ENCODE measurements at regions not wholly inside any gene's neighbourhood (a gene's known extent, or its start where the extent isn't known, plus 50 kb on each side); places are given as distances from the start of the nearest gene placed in this dataset.
"Not testable (repeated sequence)": the region's sequence is repeated elsewhere in the genome, so short reads cannot be mapped to it uniquely, and the experiment has no call there.

DNA sequence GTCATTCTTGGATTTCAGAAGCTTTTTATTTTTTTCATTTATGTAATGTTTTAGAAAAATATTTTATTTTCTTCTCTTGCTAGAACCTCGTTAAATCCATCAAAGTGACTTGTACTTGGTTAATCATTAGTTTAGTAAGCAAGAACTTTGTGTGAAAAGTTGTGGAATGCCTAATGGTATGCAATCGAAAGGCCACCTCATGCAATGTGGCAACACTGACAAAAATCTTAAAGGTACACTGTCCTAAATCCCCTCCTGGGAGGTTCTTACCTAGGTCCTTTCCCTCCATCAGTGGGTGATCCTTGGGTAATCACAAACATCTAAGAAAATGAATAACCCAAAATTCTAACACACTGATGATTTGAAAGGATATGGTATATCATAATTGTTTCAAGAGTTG is 304.2 kb downstream of the DNAH5 start:
- no peak for DNase-seq

DNA sequence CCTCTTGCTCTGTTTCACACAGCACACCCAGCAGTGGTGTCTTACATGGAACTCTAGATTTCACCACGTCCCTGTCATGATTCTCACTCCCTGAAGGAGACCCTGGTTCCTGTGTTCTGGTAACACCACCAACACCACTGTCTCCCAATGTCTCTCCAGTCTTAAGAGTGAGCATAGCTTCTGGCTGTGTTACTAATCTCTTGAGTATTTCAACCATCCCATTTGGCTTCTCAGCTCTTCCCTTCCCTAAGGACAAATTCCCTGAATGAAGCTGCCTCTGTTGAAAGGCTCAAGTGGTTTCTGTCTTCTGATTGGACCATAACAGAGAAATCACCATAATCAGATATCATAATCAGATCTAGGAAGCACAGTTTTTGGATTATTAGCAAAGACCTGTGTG is 311.8 kb downstream of the DNAH5 start:
- DNase-seq = no peak

DNA sequence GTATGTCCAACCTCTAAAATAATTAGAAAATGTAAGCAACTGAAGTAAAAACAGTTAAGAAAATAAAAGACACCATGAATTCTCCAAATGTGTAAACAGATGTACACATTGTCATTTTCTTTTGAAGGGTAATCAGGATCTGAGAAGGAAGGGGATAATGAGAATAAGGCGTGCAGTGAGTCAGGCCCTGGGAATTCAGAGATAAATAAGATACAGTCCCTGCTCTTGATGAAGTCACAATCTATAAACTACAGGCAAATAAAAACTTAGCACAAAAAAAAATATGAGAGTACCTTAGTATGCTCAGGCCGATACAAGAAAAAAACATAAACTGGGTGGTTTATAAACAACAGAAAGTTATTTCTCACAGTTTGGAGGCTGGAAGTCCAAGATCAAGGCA is 315.3 kb downstream of the DNAH5 start:
- no peak for DNase-seq

- no peak for DNase-seq
Observed at GRCh38 chr5:13627673-13628454, 316.6 kb downstream of the DNAH5 start.

- DNase-seq = no peak
Observed at GRCh38 chr5:13625616-13626198, 318.8 kb downstream of the DNAH5 start.

DNA sequence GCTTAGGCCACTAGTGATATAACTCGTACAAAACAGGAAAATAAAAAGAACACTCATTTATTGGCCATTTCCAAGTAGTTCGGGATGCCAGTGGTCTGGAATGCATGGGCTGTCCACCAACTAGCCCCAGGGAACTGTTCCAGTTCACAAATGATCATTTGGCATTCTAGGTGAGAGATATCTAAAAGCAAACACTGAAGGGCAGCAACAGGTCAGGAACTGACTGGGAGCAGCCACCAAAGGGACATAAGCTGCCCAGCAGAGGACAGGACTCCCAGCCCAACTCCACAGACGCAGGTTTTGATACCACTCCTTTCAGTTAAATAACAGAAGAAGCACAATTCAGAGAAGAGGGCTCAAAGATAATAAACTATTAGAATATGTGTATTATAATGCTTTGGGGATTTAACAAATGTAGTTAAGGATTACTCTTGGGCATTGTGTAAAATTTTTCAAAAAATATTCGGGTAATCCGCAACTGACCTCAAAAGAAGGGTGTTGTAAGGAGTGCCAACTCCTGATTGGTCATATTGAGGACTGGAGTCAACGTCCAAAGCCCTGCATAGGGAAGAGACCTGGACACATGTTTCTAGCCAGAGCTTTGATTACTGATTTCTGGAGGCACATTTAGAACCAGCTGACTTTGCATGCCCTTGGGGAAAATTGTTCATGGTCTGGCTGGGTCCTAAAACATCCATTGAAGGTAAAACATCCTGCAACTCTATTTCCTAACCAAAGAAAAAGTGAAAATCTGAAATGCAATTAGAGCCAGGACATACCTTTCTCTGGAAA is 320.0 kb downstream of the DNAH5 start:
- DNase-seq = no peak

DNA sequence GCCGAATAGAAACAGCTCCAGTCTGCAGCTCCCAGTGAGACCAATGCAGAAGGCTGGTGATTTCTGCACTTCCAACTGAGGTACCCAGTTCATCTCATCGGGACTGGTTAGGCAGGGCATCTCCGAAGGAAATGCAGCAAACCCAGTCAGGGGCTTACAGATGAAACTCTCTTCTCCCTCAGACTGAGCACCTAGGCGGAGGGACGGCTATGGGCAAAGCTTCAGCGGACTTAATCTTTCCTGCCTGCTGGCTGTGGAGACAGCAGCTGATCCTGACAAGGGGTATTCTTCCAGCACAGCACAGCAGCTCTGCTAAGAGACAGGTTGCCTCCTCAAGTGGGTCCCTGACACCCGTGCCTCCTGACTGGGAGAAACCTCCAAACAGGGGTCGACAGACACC is 330.9 kb downstream of the DNAH5 start:
- no peak for DNase-seq

- DNase-seq = no peak
Observed at GRCh38 chr5:13611604-13612003, 332.9 kb downstream of the DNAH5 start.

DNA sequence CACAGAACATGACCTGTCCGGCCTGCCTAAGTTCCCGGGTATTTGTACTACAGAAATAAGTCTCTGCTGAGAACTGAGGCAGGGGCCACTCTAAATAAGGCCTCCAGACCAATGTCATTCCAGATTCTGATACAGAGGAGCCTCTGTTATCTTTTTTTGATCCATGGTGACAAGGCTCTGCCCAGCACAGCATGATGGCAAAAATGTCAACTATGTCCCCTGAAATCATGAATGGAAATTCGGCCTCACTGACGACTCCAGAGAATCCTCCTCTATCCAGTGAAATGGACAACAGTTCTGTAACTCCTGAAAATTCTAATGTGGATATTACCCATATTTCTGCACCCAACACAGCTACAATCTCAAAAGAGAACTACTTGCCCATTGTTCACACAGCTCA is 335.0 kb downstream of the DNAH5 start:
- DNase-seq = no peak

- no peak for DNase-seq
Observed at GRCh38 chr5:13606051-13606450, 338.4 kb downstream of the DNAH5 start.

- no peak for DNase-seq
Observed at GRCh38 chr5:13601112-13601511, 343.4 kb downstream of the DNAH5 start.

GRCh38 chr5:13595978-13596377 is 348.5 kb downstream of the DNAH5 start:
- DNase-seq = no peak

DNA sequence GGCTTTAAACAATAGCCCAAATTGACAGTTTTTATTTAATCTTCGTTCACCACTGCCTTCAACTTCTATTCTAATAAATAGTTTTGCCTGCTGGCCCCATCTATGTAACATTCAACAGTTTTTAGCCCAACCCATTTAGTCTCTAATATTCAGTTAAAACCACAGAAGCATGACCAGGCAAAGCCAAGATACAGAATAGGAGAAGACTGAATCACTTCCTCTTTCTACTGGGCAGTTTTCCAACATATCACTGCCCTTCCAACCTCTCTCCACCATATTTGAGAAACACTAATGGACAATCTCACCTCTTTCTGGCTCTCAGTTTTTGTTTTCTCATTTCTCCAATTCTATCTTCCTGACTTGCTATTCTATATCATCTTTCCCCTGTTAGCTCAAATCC is 352.9 kb downstream of the DNAH5 start:
- DNase-seq = no peak

- DNase-seq = no peak
Observed at GRCh38 chr5:13585324-13585723, 359.2 kb downstream of the DNAH5 start.

DNA sequence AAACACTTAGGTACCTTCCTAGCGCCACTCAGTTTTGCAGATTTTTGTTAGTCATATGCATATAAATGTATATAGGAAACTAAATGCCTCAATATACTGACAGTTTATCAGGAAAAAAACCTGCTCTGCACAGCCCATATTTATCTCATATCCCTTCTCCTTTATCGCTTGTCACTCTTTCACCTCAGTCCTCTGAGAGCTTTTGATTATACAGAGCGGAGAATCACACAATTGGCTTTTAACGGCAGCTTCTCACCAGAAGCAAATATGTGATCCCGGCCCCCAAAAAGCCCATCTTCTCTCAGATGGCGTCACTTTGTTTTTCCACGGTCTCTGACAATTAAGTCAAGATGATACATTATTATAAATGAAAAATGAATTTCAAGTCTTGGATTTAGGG is 362.6 kb downstream of the DNAH5 start:
- no peak for DNase-seq

DNA sequence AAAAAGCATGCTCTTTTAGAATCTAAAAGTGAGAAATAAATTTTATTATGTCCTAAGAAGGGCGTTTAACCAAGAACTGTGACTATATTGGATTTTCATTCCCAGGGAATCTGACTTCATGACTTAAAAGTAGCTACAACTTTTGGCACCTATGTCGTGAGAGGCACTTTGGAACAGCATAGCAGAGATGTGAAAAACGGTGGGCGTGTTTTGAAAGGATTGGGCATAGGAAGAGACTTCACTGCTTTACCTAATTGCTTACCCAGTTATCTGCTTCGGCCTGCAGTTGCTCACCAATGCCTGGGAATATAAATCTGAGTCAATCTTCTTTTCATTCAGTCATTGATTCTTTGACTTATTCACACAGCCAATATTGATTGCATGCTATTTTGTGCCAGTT is 363.4 kb downstream of the DNAH5 start:
- DNase-seq = no peak

GRCh38 chr5:13580058-13580457 is 364.4 kb downstream of the DNAH5 start:
- no peak for DNase-seq

DNA sequence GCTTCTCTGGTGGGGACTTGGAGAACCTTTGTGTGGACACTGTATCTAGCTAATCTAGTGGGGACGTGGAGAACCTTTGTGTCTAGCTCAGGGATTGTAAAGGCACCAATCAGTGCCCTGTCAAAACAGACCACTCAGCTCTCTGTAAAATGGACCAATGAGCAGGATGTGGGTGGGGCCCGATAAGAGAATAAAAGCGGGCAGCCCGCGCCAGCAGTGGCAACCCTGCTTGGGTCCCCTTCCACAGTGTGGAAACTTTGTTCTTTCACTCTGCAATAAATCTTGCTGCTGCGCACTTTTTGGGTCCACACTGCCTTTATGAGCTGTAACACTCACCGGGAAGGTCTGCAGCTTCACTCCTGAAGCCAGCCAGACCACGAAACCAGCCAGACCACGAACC is 365.4 kb downstream of the DNAH5 start:
- not testable (repeated sequence) for DNase-seq

DNA sequence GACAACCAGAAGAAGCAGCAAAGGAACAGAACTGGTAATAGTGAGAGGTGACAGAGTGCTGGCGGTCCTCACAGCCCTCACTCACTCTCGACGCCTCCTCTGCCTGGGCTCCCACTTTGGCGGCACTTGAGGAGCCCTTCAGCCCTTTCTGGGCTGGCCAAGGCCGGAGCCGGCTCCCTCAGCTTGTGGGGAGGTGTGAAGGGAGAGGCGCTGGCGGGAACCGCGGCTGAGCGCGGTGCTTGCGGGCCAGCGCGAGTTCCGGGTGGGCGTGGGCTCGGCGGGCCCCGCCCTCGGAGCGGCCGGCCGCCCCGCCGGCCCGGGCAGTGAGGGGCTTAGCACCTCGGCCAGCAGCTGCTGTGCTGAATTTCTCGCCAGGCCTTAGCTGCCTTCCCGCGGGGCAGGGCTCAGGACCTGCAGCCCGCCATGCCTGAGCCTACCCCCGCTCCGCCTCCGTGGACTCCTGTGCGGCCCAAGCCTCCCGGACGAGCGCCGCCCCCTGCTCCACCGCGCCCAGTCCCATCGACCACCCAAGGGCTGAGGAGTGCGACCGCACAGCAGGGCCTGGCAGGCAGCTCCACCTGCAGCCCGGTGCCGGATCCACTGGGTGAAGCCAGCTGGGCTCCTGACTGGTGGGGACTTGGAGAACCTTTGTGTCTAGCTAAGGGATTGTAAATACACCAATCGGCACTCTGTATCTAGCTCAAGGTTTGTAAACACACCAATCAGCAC is 366.0 kb downstream of the DNAH5 start:
- not testable (repeated sequence) for DNase-seq

- no peak for DNase-seq
Observed at GRCh38 chr5:13574574-13574973, 369.9 kb downstream of the DNAH5 start.

- no peak for DNase-seq
Observed at GRCh38 chr5:13572163-13572562, 372.3 kb downstream of the DNAH5 start.

- DNase-seq = no peak
Observed at GRCh38 chr5:13569090-13569715, 375.3 kb downstream of the DNAH5 start.

GRCh38 chr5:13567819-13568218 is 376.7 kb downstream of the DNAH5 start:
- DNase-seq = no peak

Measured in NCI-H345 (cell line).